Vagina (tissue), 2 donors: ENCODE measurements at regions not wholly inside any gene's neighbourhood (a gene's known extent, or its start where the extent isn't known, plus 50 kb on each side); places are given as distances from the start of the nearest gene placed in this dataset.

ENCODE experiments used
- CTCF ChIP-seq, 3 experiments: fragments of 450-650 bp in 2 of 3; fragments of 200-600 bp in 1 of 3; sonication (generic) in 1 of 3; IDR thresholded peaks; one replicate each; pipeline ENCODE4 v1.5.1; 2017 to 2019; ENCODE audit warnings: antibody characterized with exemption in 3 of 3, mild to moderate bottlenecking in 2 of 3, moderate library complexity in 2 of 3
- POLR2A ChIP-seq, 2 donors: fragments of 450-650 bp; IDR thresholded peaks; one replicate each; pipeline ENCODE4 v1.6.1; 2017; ENCODE audit warnings: antibody characterized with exemption in 2 of 2, mild to moderate bottlenecking in 2 of 2, moderate library complexity in 2 of 2
- POLR2AphosphoS5 ChIP-seq, 2 donors: sonication (generic); formaldehyde crosslinking; IDR thresholded peaks; one replicate each; pipeline ENCODE4 v1.9.0; 2017; ENCODE audit warnings: antibody characterized with exemption in 2 of 2, mild to moderate bottlenecking in 2 of 2, low read depth in 1 of 2; ENCODE audit not compliant: insufficient read depth in 1 of 2

GRCh38 chr7:156147104-156147503 is 334.8 kb upstream of the SHH start:
- TF ChIP-seq POLR2A (IDR thresholded peaks at IDR 0.05) = no peak
- TF ChIP-seq CTCF (IDR thresholded peaks at IDR 0.05) = no peak
- no peak for TF ChIP-seq POLR2AphosphoS5 (IDR thresholded peaks at IDR 0.05; ENCODE audit: insufficient read depth in 1 of 2, low read depth in 1 of 2)
